TTC549 (cell line): ENCODE measurements at regions not wholly inside any gene's neighbourhood (a gene's known extent, or its start where the extent isn't known, plus 50 kb on each side); places are given as distances from the start of the nearest gene placed in this dataset.
"Not testable (repeated sequence)": the region's sequence is repeated elsewhere in the genome, so short reads cannot be mapped to it uniquely, and the experiment has no call there.

Source experiments
- FAIRE-seq: peaks from 2 replicates; lab custom pipeline; 2012; peaks lifted over from hg19 to GRCh38; lab: Jason Lieb, UNC

DNA sequence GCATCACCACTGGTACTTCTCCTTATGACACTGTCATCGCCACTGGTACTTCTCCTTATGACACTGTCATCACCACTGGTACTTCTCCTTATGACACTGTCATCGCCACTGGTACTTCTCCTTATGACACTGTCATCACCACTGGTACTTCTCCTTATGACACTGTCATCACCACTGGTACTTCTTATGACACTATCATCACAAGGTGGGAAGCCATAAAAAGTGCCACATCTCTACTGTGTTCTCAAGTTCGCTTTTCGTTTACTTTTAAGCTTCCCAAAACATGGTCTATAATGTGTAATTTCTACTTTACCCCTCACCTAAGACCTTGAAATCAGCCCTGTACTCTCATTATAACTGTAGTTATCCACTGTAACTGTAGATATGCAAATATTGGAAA is 745.4 kb upstream of the CHAC2 start:
- FAIRE-seq: not testable (repeated sequence)

DNA sequence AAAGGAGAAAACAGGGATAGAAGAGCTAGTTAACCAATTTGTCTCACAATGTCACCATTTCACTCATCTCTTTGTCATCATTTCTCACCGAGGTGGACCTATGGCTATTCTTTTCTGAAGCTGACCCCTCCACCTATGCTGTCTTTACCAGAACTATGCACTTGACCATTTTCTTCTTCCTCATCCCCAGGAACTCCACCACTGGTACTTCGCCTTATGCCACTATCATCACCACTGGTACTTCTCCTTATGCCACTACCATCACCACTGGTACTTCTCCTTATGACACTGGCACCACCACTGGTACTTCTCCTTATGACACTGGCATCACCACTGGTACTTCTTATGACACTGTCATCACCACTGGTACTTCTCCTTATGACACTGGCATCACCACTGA is 745.8 kb upstream of the CHAC2 start:
- FAIRE-seq: no peak

DNA sequence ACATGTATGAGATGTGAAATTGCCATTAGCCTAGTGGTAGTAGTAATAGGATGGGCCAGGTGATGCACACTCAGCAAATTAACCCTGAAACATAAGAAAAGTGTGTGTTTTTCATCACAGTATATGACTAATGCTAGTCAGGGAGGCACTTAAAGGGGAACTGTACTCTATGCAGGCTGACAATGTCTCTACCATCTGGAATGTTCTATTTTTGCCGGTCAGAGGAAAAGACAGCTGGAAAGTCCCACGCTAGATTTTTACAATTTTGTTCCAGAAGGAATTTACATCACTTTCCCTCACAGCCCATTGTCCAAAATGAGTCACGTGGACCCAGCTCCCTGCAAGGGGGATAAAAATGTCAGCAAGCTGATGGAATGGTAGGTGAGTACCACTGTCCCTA is 746.3 kb upstream of the CHAC2 start:
- FAIRE-seq: no peak

DNA sequence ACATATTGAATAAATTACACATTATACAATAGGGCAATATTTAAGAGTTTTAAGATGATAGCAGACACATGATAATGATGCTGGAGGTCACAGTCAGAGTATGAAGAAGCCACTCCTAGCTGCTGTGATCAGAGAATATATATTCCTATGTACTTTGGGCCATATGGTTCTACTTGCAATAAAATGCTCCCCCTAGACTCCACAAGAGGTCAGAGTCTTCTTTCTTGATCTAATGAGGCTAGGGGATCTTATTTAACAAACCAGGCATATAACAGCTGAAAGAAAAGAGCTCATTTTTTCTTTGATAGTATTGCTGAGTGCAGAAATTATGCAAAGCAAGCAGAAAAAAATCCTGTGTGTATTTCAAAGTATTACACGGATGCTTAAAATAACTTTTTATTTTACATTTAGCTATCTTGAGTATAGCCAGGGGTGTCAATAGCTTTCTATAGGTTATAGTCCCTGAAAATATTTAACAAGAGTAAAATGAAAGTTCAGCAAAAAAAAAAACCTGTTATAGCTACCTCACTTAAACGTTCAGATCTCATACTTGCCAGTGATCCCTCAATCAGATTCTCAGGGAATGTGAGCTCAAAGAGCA is 748.7 kb upstream of the CHAC2 start:
- no peak for FAIRE-seq

DNA sequence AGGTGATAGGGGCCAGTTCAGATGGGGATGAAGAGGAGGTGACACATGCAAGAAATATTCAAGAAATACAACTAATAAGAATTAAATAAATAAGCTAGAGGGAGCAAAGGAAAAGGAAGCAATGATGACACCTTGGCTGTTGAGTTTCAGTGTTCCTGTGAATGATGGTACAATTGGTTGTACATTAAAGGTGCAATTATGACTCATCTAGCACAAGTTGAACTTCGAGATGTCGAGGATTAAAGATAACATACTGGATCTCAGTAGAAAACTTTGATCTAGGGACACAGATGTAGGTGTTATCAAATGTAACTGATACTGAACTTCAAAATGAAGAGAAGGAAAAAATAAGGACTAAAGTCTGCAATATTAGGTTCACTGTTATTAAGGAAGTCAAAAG is 760.6 kb upstream of the CHAC2 start:
- FAIRE-seq: no peak

DNA sequence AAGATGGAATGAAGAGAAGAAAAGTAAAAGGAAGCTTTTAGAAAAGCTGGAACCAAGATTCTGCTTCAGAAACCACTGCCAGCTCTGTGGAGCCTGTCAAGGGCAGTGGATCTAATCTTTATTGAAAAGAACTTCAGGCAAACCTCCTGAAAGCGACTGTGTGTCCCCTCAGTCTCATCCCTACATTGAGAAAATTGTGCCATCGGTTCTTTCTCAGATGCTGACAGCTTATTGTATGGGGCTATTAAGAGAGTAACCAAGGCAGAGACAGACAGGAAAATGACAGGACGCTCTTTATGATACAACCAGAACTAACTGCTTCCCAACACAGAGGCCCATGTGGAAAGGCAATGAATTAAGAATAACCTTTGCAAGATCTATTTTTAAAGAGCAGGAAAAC is 763.2 kb upstream of the CHAC2 start:
- no peak for FAIRE-seq

DNA sequence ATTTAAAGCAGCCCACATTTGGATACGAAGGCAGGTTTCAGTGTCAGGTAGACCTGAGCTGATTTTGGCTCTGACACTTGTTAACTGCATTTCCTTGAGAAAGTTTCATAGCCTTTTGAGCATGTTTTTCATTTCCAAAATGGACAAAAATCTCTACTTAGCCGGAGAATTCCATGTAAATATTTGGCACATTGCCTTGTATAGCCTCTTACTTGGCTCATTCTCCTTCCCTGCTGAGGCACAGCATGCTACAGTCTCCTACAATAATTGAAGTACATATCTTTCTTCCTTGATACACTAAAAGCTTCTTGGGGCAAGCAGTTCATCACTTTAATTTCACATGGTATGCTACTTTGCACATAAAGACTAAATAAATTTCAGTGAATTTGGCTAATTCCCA is 772.2 kb upstream of the CHAC2 start:
- no peak for FAIRE-seq

DNA sequence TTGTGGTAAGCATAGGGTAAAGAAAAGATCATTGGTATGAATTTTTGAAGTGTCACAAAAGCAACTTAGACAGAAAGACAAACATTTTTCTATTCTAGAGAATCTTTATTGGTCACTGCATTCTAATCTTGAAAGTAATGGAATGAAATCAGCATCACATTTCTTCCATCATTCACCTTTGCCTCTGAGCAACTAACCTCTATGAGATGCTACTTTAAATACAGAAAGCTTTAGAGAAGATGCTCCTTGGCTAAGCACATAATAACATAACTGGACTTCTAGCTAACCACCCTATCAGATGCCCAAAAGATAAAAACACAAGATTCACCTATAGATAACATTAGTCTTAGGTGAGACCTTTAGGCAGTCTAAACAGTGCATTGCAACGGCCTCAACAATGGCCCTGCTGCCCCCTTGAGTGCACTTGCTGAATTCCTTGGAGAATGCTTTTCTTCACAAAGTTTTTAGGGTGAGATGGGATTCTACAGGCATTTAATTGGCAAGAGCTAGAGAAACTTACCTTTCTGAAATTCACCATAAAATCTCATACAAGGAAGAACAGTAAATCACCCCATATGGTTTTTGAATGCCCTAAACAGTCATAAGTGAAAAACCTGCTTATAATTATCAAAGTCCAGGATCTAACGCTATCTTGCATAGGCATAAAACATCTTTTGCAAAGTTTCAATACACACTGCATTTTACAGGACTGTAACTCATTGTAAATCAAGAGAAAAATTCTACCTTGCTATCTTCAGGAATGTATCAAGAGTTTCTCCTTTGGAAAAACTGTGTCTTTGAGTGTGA is 791.3 kb upstream of the CHAC2 start:
- FAIRE-seq: no peak

DNA sequence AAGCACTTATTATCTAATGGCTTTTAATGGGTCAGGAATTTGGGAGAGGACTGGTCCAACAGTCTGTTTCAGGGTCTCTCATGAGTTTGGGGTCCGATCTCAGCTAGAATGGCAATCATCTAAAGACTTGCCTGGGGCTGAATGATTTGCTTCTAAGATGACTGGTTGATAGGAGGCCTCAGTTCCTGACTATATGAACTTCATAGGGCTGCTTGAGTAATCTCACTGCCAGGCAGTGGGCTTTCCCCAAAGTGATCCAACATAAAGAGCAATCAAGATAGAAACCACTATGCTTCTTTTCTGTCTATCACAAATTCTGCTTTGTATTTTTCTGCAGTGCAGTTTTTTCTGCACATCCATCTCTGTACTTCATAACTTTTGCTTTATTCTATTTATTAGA is 793.5 kb upstream of the CHAC2 start:
- no peak for FAIRE-seq

DNA sequence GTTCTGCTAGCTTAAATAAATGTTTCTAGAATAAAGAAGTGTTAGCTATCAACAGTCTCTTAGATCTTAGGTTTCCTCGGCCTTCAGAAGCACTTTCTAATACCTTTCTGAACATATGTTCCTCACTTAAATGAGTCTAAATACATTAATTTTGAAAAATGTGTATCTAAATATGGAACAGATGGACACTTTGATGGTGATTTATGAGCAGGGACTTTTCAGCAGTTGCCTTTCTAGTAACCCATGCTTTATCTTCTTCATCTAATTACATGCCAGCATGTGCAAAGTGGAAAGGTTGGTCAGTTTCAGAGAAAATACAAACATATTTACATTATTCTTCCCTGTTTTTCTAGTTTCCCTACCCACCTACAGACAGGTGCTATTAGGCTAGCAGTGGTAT is 797.0 kb upstream of the CHAC2 start:
- FAIRE-seq: no peak

DNA sequence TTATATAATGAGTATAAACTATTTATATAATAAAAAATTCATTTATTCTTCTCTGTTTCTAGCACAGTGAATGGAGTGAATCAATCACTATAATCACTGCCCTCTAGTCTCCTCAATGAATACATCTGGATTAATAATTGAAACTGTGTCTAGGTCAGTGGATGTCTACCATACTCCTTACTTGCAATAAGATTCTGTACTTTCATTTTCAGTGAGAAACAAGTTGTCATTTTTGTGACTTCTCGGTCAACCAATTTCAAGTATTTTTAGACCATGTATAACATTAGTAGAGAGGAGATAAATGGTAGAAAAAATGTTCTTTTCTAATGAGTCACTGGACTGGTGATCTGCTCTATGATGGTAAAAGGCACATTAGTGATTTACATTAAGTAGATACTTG is 799.6 kb upstream of the CHAC2 start:
- no peak for FAIRE-seq

DNA sequence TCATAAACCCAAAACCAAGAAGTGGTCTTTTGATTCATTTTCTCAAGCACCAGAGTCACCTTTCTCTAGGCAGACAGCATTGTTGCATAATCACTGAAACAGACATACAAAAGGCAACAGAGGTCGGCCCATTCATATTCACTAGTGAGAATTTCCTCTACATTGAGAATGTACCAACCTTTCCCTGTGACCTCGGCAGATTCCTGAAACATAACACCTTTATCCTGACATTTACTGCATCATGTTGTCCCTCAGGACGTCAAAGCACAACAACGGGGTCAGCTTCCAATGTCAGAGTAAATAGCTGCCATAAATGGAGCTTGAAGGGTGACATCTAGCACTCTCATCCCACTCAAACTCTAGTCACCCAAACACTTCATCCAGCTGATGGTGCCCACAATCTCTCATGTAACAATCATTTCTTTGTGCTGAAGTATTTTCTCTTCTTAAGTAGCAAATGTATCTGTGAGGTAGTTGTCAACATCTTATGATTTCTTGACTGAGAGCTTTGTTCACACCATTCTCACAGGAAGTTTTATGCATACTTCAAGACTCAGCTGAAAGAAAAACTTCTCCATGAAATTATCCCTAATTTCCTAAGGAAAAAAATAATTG is 802.6 kb upstream of the CHAC2 start:
- no peak for FAIRE-seq

DNA sequence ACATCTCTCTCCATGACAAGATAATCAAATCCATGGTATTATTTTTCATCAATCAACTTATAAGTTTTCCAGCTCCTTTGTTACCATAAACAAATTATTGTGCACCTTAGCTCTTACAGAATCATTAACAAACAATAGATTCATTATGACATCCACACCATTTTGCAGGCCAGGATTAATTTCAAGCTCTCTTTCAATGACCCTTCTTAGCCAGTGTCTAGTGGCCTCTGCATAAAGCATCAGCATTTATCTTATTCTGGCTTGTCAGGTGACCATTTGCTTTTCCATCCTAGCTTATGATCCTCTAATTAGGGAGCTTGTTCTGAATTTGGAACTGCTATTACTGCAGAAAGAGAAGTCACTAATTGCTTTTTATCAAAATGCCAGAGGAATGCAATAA is 806.2 kb upstream of the CHAC2 start:
- FAIRE-seq: no peak

DNA sequence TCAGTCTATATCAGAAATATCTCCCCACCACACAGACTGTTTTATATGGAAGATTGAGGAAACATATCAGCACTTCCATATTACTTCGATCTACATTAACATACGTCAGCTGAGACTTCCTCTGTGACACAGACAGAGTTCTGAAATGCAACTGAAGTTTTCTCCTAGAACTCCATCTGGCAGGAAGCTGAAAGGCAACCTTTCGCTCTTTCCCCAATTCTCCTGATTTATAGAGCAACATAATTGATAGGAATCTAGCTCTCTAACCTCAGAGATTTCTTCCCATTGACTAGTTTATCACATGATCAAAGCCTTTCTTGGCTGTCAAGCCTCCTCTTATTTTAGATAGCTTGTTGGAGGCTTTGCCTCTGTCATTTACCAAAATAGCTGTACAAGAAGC is 806.7 kb upstream of the CHAC2 start:
- FAIRE-seq: no peak

DNA sequence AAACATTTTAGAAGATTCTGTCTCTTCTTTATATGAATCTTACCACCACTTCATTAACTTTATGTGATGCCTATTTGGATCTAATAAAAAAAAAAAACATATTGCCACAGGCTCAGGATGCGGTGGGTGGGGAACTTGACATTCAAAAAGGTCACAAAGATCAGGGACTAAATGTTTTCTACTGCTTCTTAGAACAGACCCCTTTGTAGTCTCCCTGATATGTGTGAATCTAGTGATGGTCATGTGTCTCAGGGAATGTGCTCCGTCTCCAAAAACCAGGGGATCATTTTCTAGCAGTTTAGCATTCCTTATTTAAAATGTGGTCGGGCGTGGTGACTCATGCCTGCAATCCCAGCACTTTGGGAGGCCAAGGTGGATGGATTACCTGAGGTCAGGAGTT is 807.8 kb upstream of the CHAC2 start:
- FAIRE-seq: no peak

DNA sequence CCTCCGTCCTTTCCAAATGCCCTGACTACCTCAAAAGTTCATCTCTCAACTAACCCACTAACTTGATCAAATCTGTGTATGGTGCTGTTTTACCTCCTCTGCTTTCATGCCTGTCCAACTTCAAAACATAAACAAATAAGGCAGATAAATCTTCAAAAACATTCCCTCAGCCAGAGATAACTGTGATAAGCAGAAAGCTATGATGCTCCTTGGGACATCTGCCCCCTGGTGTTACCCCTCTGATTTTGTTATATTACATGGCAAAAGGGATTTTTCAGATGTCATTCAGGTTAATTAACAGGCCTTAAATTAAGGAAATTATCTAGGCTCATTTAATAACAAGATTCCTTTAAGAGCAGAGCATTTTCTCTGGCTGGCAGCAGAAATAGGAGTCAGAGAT is 810.8 kb upstream of the CHAC2 start:
- no peak for FAIRE-seq

DNA sequence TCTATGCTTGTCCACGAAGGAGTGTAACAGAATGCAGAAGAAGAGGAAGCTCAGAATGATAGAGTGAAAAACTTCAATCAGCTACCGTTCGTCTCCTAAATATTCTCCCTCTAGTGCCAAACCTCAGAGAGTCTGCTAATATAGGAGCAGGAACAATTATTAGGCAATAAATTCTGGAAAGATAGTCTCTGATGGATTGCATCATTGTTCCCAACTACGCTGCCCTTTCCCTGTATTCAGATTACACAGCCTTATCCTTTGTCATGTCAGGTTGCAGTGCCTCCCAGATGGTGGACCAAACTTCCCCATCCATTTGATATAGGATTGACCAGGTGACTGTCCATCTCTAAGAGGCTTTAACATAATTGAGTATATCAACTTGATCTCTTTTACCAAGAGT is 811.5 kb upstream of the CHAC2 start:
- FAIRE-seq: no peak

DNA sequence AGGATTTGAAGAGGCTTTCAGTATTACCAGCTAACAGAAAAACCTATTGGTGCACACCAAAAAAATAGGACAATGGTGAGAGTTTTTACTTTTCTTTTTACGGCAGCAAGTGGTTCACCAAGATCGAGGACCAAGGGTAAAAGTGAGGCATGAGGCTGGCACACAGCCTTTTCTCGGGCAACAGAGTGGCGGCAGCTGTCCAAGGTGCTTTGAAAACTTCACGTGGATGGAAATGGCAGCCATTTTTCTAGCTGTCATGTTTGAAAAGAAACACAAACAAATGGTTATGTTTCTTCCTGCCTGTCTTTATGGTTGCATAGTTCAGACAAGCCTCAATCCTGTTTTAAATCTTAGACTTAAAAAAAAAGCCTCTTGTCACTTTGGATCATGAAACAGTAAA is 812.5 kb upstream of the CHAC2 start:
- no peak for FAIRE-seq

DNA sequence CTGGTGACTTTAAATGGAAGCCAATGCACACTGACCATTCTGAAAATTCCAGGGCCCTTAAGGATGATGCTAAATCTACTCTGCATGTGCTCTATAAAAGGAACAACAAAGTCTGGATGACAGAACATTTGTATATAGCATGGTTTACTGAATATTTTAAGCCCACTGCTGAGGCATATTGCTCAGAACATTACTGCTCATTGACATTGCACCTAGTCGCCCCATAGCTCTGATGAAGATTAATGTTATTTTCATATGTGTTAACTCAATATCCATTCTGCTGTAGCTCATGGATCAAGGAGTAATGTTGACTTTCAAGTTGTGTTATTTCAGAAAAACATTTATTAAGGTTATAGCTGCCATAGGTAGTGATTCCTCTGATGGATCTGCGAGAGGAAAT is 827.5 kb upstream of the CHAC2 start:
- FAIRE-seq: no peak

DNA sequence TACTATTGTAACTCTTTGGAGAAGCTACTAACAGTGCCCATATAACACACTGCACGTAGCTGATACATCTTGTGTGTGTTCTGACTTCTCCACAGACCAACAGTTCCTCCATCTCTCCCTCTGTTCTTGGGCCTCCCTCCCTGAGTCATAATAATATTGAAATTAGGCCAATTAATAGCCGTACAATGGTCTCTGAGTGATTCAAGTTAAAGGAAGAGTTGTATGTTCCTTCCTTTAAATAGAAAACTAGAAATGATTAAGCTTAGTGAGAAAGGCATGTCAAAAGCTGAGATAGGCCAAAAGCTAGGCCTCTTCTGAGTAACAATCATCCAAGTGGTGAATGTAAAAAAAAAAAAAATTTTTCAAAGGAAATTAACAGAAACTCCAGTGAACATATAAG is 828.4 kb upstream of the CHAC2 start:
- FAIRE-seq: no peak

DNA sequence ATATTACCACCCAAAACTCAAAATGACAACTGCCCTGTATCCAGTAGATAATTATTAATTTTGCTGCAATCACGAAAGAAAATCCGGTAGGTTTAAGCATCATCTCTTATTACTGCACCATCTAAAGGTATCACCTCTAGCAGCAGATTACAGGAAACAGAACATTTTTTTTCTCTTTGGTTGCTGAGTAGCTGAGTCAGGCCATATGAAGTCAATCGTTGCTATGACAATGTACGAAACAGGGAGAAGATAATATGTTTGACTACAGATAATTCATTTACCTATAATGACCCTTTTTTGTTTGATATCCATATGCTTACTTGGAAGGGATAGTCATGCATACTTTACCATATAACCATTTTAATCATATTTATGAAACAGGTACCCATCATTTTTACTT is 831.6 kb upstream of the CHAC2 start:
- no peak for FAIRE-seq

DNA sequence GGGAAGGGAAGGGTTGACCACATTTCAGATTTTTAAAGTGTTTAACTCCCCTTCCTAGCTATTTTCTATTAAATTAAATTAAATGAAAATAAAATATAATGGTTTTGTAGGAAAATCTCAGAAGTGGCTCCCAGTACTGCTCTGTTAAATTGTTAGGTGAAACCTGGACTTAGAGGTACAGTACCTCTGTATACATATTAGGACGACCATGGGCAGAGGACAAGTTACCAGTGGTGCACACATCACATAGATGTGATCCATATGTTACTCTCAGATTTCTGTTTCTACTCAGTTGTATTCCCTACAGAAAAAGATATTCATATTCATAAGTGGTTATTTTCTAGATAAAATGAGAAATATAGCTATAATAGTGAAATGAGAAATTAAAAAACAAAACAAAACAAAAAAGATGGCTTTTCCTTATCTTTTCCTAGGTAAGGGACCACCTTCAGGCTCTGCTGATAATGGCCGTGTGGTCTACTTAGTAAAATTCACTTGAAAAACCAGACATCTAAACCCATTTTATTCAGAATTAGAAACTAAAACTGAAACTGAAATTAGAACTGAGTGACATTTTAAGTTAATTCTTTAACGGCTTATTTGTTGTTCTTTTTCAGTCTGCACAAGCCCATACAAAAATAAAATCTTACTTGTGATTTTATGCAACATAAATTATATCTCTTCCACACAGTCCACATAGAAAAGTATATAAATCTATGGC is 832.5 kb upstream of the CHAC2 start:
- FAIRE-seq: no peak

DNA sequence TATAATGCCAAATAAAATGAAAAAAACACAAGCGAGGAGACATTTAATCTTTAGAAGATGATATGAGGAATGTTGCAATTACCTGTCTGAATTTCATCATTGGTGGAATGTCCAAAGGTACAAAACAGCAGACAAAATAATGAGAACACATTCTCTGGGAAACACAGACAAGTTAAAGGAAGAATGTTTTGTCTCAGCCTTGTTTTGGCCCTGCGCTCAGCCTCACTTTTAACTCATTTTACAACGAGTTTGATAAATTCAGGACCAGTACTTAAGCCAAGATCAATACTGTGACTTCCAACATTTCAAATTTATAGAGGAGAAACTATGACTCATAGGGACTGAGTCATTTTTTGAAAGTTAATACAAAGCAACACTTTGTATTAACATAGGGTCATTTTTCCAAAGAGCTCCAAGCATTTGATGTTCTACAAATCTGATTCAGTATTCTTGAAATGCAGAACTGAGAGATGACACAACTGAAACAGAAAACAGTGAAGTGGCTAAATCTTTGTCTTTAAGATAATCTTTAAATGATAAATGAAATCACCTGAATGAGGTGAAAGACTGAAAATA is 833.2 kb upstream of the CHAC2 start:
- FAIRE-seq: no peak
